GM19468 (cell line): ENCODE measurements at regions not wholly inside any gene's neighbourhood (a gene's known extent, or its start where the extent isn't known, plus 50 kb on each side); places are given as distances from the start of the nearest gene placed in this dataset.

Experiments used
- ATAC-seq: cut with Tn5 transposase; IDR thresholded peaks from one replicate; pipeline ENCODE4 v1.9.1; 2021; ENCODE audit warnings: mild to moderate bottlenecking, moderate library complexity, moderate number of reproducible peaks; ENCODE audit not compliant: unreplicated experiment; ENCODE audit errors: extremely low read depth

GRCh38 chr11:92512204-92512569 lies 287.6 kb downstream of the FAT3 start:
- no peak for ATAC-seq

GRCh38 chr11:92523611-92524010 lies 299.0 kb downstream of the FAT3 start:
- no peak for ATAC-seq

GRCh38 chr11:92524542-92524941 lies 299.9 kb downstream of the FAT3 start:
- ATAC-seq: no peak

- no peak for ATAC-seq
These were observed 302.8 kb downstream of the FAT3 start for GRCh38 chr11:92527467-92527866.

GRCh38 chr11:92528001-92528400 lies 303.4 kb downstream of the FAT3 start:
- no peak for ATAC-seq

- ATAC-seq: no peak
These were observed 306.6 kb downstream of the FAT3 start for GRCh38 chr11:92531065-92531739.

- no peak for ATAC-seq
These were observed 309.2 kb downstream of the FAT3 start for GRCh38 chr11:92533657-92534335.

GRCh38 chr11:92536883-92537282 lies 312.3 kb downstream of the FAT3 start:
- ATAC-seq: no peak

GRCh38 chr11:92540096-92540495 lies 315.5 kb downstream of the FAT3 start:
- no peak for ATAC-seq

GRCh38 chr11:92545906-92546471 lies 321.4 kb downstream of the FAT3 start:
- no peak for ATAC-seq

- ATAC-seq: no peak
These were observed 322.0 kb downstream of the FAT3 start for GRCh38 chr11:92546603-92547002.

GRCh38 chr11:92550411-92550810 lies 325.8 kb downstream of the FAT3 start:
- no peak for ATAC-seq

GRCh38 chr11:92550871-92551270 lies 326.3 kb downstream of the FAT3 start:
- ATAC-seq: no peak

- no peak for ATAC-seq
These were observed 328.3 kb downstream of the FAT3 start for GRCh38 chr11:92552942-92553341.

GRCh38 chr11:92554688-92555087 lies 330.1 kb downstream of the FAT3 start:
- no peak for ATAC-seq

GRCh38 chr11:92556431-92556830 lies 331.8 kb downstream of the FAT3 start:
- no peak for ATAC-seq

GRCh38 chr11:92557879-92558278 lies 333.3 kb downstream of the FAT3 start:
- no peak for ATAC-seq

GRCh38 chr11:92558323-92558722 lies 333.7 kb downstream of the FAT3 start:
- no peak for ATAC-seq

- ATAC-seq: no peak
These were observed 345.1 kb downstream of the FAT3 start for GRCh38 chr11:92569726-92570125.

- no peak for ATAC-seq
These were observed 347.9 kb downstream of the FAT3 start for GRCh38 chr11:92572559-92572958.

GRCh38 chr11:92576315-92576714 lies 351.7 kb downstream of the FAT3 start:
- no peak for ATAC-seq

- ATAC-seq: no peak
These were observed 356.3 kb downstream of the FAT3 start for GRCh38 chr11:92580908-92581307.
